ENCODE measurements at regions not wholly inside any gene's neighbourhood (a gene's known extent, or its start where the extent isn't known, plus 50 kb on each side); places are given as distances from the start of the nearest gene placed in this dataset.
A peak's percentile ranks its signal among the peaks of the same experiment; 100 is the strongest.

GRCh38 chr6:79781916-79782315, 150.8 kb downstream of the SH3BGRL2 start:
- TF ChIP-seq CTCF (IDR thresholded peaks at IDR 0.05) = no peak
- no peaks in the 10 kb centered on the region for H3K36me3 ChIP-seq
- no peak overlapping the region for H3K27ac ChIP-seq
- peaks cover 0 to 6% of the 10 kb centered on the region in 2 experiments for H3K4me1 ChIP-seq (ENCODE audit: control insufficient read depth in 1 of 2, insufficient read depth in 1 of 2, low read depth in 1 of 2, low read length in 1 of 2)
- H3K27me3 ChIP-seq = peaks cover 13% of the 10 kb centered on the region
- H3K9me3 ChIP-seq = no peaks in the 10 kb centered on the region
- H3K4me3 ChIP-seq (ENCODE audit: low read depth in 1 of 2, low read length in 1 of 2) = no peak overlapping the region

- Histone ChIP-seq H3K4me1 (ENCODE audit: control insufficient read depth in 1 of 2, insufficient read depth in 1 of 2, low read depth in 1 of 2, low read length in 1 of 2) (peaks cover 0 to 6% of the 10 kb centered on the region in 2 experiments), H3K27me3 (peaks cover 23% of the 10 kb centered on the region), H3K4me3 (ENCODE audit: low read depth in 1 of 2, low read length in 1 of 2) (no peak overlapping the region), H3K27ac (no peak overlapping the region), H3K36me3 (no peaks in the 10 kb centered on the region), H3K9me3 (no peaks in the 10 kb centered on the region)
- TF ChIP-seq CTCF (IDR thresholded peaks at IDR 0.05) = no peak
These were observed 149.8 kb downstream of the SH3BGRL2 start for GRCh38 chr6:79780881-79781280.

GRCh38 chr6:79778816-79779215, 147.7 kb downstream of the SH3BGRL2 start:
- H3K9me3 ChIP-seq = no peaks in the 10 kb centered on the region
- H3K27me3 ChIP-seq = peaks cover 23% of the 10 kb centered on the region
- no peak overlapping the region for H3K27ac ChIP-seq
- TF ChIP-seq CTCF (IDR thresholded peaks at IDR 0.05) = no peak
- no peaks in the 10 kb centered on the region for H3K36me3 ChIP-seq
- H3K4me1 ChIP-seq (ENCODE audit: control insufficient read depth in 1 of 2, insufficient read depth in 1 of 2, low read depth in 1 of 2, low read length in 1 of 2) = peaks cover 0 to 6% of the 10 kb centered on the region in 2 experiments
- H3K4me3 ChIP-seq (ENCODE audit: low read depth in 1 of 2, low read length in 1 of 2) = no peak overlapping the region

- peaks cover 23% of the 10 kb centered on the region for H3K27me3 ChIP-seq
- H3K36me3 ChIP-seq = no peaks in the 10 kb centered on the region
- no peak overlapping the region for H3K27ac ChIP-seq
- TF ChIP-seq CTCF (IDR thresholded peaks at IDR 0.05) = peak; percentile 86
- H3K9me3 ChIP-seq = no peaks in the 10 kb centered on the region
- peaks cover 0 to 6% of the 10 kb centered on the region in 2 experiments for H3K4me1 ChIP-seq (ENCODE audit: control insufficient read depth in 1 of 2, insufficient read depth in 1 of 2, low read depth in 1 of 2, low read length in 1 of 2)
- H3K4me3 ChIP-seq (ENCODE audit: low read depth in 1 of 2, low read length in 1 of 2) = no peak overlapping the region
These were observed 146.8 kb downstream of the SH3BGRL2 start for GRCh38 chr6:79777713-79778579.

GRCh38 chr6:79776076-79776475, 144.9 kb downstream of the SH3BGRL2 start:
- Histone ChIP-seq H3K36me3 (no peaks in the 10 kb centered on the region), H3K27me3 (peaks cover 23% of the 10 kb centered on the region), H3K4me1 (ENCODE audit: control insufficient read depth in 1 of 2, insufficient read depth in 1 of 2, low read depth in 1 of 2, low read length in 1 of 2) (peaks cover 0 to 6% of the 10 kb centered on the region in 2 experiments), H3K27ac (no peak overlapping the region), H3K9me3 (no peaks in the 10 kb centered on the region), H3K4me3 (ENCODE audit: low read depth in 1 of 2, low read length in 1 of 2) (no peak overlapping the region)
- TF ChIP-seq CTCF (IDR thresholded peaks at IDR 0.05) = no peak

All from neutrophil (primary cell).